ENCODE measurements at regions not wholly inside any gene's neighbourhood (a gene's known extent, or its start where the extent isn't known, plus 50 kb on each side); places are given as distances from the start of the nearest gene placed in this dataset.

DNA sequence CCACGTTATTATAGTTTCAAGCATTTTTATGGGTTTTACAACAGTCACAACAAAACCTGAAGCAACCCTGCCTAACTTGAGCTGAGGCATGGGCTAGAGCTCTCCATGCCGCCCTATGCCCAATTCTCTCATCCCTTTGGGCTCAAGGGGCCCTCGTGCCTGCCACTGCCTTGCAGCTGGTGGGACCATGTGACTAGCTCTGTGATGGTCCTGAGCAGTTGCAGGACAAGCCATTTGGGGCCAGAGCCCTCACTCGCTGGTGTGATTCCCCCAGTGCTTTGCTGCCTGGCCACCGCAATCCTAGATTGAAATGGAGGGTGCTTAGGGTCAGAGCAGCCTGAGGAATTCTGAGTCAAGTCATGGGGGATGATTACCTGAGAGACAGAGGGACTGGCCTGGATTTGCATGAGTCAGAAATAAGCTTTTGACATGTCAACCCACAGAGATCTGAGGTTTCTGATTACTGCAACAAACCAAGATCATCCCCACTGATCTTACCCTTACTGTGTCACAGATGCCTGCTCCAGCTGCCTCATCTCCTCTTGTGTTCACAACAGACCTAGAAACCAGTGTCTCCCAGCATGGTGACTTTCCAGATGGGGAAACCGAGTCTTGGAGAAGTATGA is 323.7 kb downstream of the BRD1 start:
- TF ChIP-seq, protein P1, sequence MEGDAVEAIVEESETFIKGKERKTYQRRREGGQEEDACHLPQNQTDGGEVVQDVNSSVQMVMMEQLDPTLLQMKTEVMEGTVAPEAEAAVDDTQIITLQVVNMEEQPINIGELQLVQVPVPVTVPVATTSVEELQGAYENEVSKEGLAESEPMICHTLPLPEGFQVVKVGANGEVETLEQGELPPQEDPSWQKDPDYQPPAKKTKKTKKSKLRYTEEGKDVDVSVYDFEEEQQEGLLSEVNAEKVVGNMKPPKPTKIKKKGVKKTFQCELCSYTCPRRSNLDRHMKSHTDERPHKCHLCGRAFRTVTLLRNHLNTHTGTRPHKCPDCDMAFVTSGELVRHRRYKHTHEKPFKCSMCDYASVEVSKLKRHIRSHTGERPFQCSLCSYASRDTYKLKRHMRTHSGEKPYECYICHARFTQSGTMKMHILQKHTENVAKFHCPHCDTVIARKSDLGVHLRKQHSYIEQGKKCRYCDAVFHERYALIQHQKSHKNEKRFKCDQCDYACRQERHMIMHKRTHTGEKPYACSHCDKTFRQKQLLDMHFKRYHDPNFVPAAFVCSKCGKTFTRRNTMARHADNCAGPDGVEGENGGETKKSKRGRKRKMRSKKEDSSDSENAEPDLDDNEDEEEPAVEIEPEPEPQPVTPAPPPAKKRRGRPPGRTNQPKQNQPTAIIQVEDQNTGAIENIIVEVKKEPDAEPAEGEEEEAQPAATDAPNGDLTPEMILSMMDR (IDR thresholded peaks at IDR 0.05): no peak
- no peak for TF ChIP-seq POLR2A (IDR thresholded peaks at IDR 0.05)

Measured in heart left ventricle (tissue), 13 donors.